Vagina (tissue), 2 donors: ENCODE measurements at regions not wholly inside any gene's neighbourhood (a gene's known extent, or its start where the extent isn't known, plus 50 kb on each side); places are given as distances from the start of the nearest gene placed in this dataset.
"Not testable (repeated sequence)": the region's sequence is repeated elsewhere in the genome, so short reads cannot be mapped to it uniquely, and the experiment has no call there.

Experiments
- POLR2A ChIP-seq, 2 donors: fragments of 450-650 bp; IDR thresholded peaks; one replicate each; pipeline ENCODE4 v1.6.1; 2017; ENCODE audit warnings: antibody characterized with exemption in 2 of 2, mild to moderate bottlenecking in 2 of 2, moderate library complexity in 2 of 2
- POLR2AphosphoS5 ChIP-seq, 2 donors: sonication (generic); formaldehyde crosslinking; IDR thresholded peaks; one replicate each; pipeline ENCODE4 v1.9.0; 2017; ENCODE audit warnings: antibody characterized with exemption in 2 of 2, mild to moderate bottlenecking in 2 of 2, low read depth in 1 of 2; ENCODE audit not compliant: insufficient read depth in 1 of 2
- TF ChIP-seq, protein P1 (sequence below), 3 experiments: fragments of 450-650 bp in 2 of 3; fragments of 200-600 bp in 1 of 3; sonication (generic) in 1 of 3; IDR thresholded peaks; one replicate each; pipeline ENCODE4 v1.5.1; 2017 to 2019; ENCODE audit warnings: antibody characterized with exemption in 3 of 3, mild to moderate bottlenecking in 2 of 3, moderate library complexity in 2 of 3

GRCh38 chr1:166409253-166410082 lies 242.7 kb upstream of the FAM78B start:
- TF ChIP-seq, protein P1, sequence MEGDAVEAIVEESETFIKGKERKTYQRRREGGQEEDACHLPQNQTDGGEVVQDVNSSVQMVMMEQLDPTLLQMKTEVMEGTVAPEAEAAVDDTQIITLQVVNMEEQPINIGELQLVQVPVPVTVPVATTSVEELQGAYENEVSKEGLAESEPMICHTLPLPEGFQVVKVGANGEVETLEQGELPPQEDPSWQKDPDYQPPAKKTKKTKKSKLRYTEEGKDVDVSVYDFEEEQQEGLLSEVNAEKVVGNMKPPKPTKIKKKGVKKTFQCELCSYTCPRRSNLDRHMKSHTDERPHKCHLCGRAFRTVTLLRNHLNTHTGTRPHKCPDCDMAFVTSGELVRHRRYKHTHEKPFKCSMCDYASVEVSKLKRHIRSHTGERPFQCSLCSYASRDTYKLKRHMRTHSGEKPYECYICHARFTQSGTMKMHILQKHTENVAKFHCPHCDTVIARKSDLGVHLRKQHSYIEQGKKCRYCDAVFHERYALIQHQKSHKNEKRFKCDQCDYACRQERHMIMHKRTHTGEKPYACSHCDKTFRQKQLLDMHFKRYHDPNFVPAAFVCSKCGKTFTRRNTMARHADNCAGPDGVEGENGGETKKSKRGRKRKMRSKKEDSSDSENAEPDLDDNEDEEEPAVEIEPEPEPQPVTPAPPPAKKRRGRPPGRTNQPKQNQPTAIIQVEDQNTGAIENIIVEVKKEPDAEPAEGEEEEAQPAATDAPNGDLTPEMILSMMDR (IDR thresholded peaks at IDR 0.05) = not testable (repeated sequence)
- TF ChIP-seq POLR2A (IDR thresholded peaks at IDR 0.05); POLR2AphosphoS5 (IDR thresholded peaks at IDR 0.05; ENCODE audit: insufficient read depth in 1 of 2, low read depth in 1 of 2): not testable (repeated sequence)
